PC-3 (cell line): ENCODE measurements at regions not wholly inside any gene's neighbourhood (a gene's known extent, or its start where the extent isn't known, plus 50 kb on each side); places are given as distances from the start of the nearest gene placed in this dataset.
A peak's percentile ranks its signal among the peaks of the same experiment; 100 is the strongest.

Source experiments
- ATAC-seq: fragments of 200-7000 bp; cut with Tn5 transposase; 2 replicates; pipeline ENCODE4 v1.9.1; 2020; ENCODE audit warnings: mild to moderate bottlenecking, moderate library complexity
- BruUV-seq: library from RNA; stranded (reverse); fragments of 400-500 nt; replicated peaks from 2 replicates; lab custom pipeline; 2021; lab: Mats Ljungman, UMichigan
- CTCF ChIA-PET: fragments of 300-600 bp; sonication (Branson Sonifier 250); formaldehyde crosslinking; loops from one replicate; lab custom pipeline; 2022; ENCODE audit warnings: antibody characterized with exemption; lab: Charles Lee
- POLR2A ChIA-PET: fragments of 300-600 bp; sonication (Branson Sonifier 250); formaldehyde crosslinking; loops from one replicate; lab custom pipeline; 2022; ENCODE audit warnings: antibody characterized with exemption; ENCODE audit not compliant: unreplicated experiment; lab: Charles Lee
- DNase-seq: peaks from one replicate; pipeline ENCODE4 v3.0.0-alpha.2; 2015
- H2AFZ ChIP-seq: fragments of 300-600 bp; sonication (generic); 2 replicates; pipeline ENCODE4 v1.6.0; 2016; ENCODE audit warnings: antibody characterized with exemption, low read length
- H3F3A ChIP-seq: fragments of 300-600 bp; sonication (generic); one replicate; pipeline ENCODE4 v1.6.0; 2017; ENCODE audit warnings: antibody characterized with exemption, low read length, control low read depth, mild to moderate bottlenecking; ENCODE audit not compliant: unreplicated experiment
- H3K27ac ChIP-seq: fragments of 300-600 bp; sonication (generic); 2 replicates; pipeline ENCODE4 v1.5.1; 2016; ENCODE audit warnings: mild to moderate bottlenecking, low read length
- H3K27me3 ChIP-seq: fragments of 300-600 bp; sonication (generic); 2 replicates; pipeline ENCODE4 v1.6.1; 2016; ENCODE audit warnings: low read length, mixed read lengths
- H3K36me3 ChIP-seq: fragments of 300-600 bp; sonication (generic); 2 replicates; pipeline ENCODE4 v1.6.1; 2016; ENCODE audit warnings: low read depth, mixed run types, low read length, mixed read lengths
- H3K4me1 ChIP-seq: fragments of 300-600 bp; sonication (generic); 2 replicates; pipeline ENCODE4 v1.5.1; 2016; ENCODE audit warnings: low read length; ENCODE audit not compliant: insufficient read depth
- H3K4me2 ChIP-seq: fragments of 300-600 bp; sonication (generic); 2 replicates; pipeline ENCODE4 v1.6.0; 2016; ENCODE audit warnings: low read length
- H3K4me3 ChIP-seq: fragments of 300-600 bp; sonication (generic); 2 replicates; pipeline ENCODE4 v1.5.1; 2016; ENCODE audit warnings: mild to moderate bottlenecking, low read length, mixed read lengths
- H3K79me2 ChIP-seq: fragments of 300-600 bp; sonication (generic); 2 replicates; pipeline ENCODE4 v1.6.1; 2017; ENCODE audit warnings: low read length, mixed read lengths
- H3K9ac ChIP-seq: fragments of 300-600 bp; sonication (generic); 2 replicates; pipeline ENCODE4 v1.6.0; 2016; ENCODE audit warnings: mild to moderate bottlenecking, low read length
- H3K9me2 ChIP-seq: fragments of 300-600 bp; sonication (generic); replicated peaks from 2 replicates; pipeline ENCODE4 v1.6.1; 2016; ENCODE audit warnings: mixed run types, low read length, mixed read lengths
- H3K9me3 ChIP-seq: fragments of 300-600 bp; sonication (generic); 2 replicates; pipeline ENCODE4 v1.6.1; 2016; ENCODE audit warnings: low read length, mixed read lengths
- H4K20me1 ChIP-seq: fragments of 300-600 bp; sonication (generic); 2 replicates; pipeline ENCODE4 v1.6.1; 2016; ENCODE audit warnings: low read length, mixed read lengths
- CTCF ChIP-seq: fragments of 300-600 bp; sonication (generic); conservative IDR thresholded peaks from 2 replicates; pipeline ENCODE4 v1.5.1; 2017; ENCODE audit warnings: antibody characterized with exemption, low read depth, mild to moderate bottlenecking, low read length
- EZH2 ChIP-seq: fragments of 300-600 bp; sonication (generic); IDR thresholded peaks from one replicate; pipeline ENCODE4 v1.6.1; 2017; ENCODE audit warnings: antibody characterized with exemption, mild to moderate bottlenecking, low read length; ENCODE audit not compliant: unreplicated experiment
- EZH2phosphoT487 ChIP-seq: fragments of 300-600 bp; sonication (generic); IDR thresholded peaks from 2 replicates; pipeline ENCODE4 v1.6.1; 2018; ENCODE audit warnings: mild to moderate bottlenecking, antibody characterized with exemption, low read length, borderline replicate concordance
- intact Hi-C: fragments of 100-400 bp; cut with micrococcal nuclease; formaldehyde crosslinking; loops from 2 replicates; pipeline ENCODE4 v1.9.0; 2023

DNA sequence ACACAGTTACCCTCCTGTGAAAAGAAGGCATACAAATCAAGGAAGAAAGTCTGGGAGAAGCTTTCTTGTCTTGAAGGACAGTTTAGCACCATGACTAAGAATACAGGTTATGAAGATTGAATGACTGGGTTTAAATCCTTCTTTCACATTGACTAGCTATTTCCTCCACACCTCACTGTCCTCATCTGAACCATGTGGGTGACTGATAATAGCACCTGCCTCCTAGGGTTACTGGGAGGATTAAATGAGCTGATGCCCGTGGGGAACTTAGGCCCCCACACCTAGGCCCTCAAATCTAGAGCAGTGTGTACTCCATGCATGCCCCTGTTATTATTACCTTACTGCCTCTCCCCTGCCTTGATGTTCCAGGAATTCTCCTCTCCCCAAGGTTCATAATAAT is 202.9 kb downstream of the FBXO15 start:
- H3K27me3 ChIP-seq: no peaks in the 10 kb centered on the region
- peak overlapping the region; percentile 36; the same call in 1 of the 2 replicates for H2AFZ ChIP-seq
- no peaks in the 10 kb centered on the region for H3K36me3 ChIP-seq
- no peak overlapping the region for H3K9ac ChIP-seq
- H3K4me2 ChIP-seq: no peak overlapping the region; the same call in 1 of the 2 replicates
- BruUV-seq: no TSS peak
- DNase-seq (no peak), ATAC-seq (no peak)
- H3K27ac ChIP-seq: peak overlapping the region; percentile 47
- no peaks in the 10 kb centered on the region for H3K79me2 ChIP-seq
- TF ChIP-seq EZH2: no peak
- TF ChIP-seq CTCF: no peak
- TF ChIP-seq EZH2phosphoT487: no peak
- no peaks in the 10 kb centered on the region for H4K20me1 ChIP-seq
- H3K4me3 ChIP-seq: no peak overlapping the region
- no peaks in the 10 kb centered on the region for H3K9me2 ChIP-seq
- ChIA-PET POLR2A (no interaction called here), CTCF (no interaction called here)
- intact Hi-C loops: no loop called here
- H3F3A ChIP-seq: no peaks in the 10 kb centered on the region
- H3K4me1 ChIP-seq: peaks cover 10% of the 10 kb centered on the region
- H3K9me3 ChIP-seq: no peaks in the 10 kb centered on the region

GRCh38 chr18:73943763-73944162 is 203.9 kb downstream of the FBXO15 start:
- H4K20me1 ChIP-seq: no peaks in the 10 kb centered on the region
- intact Hi-C loops: no loop called here
- no TSS peak for BruUV-seq
- H3K27ac ChIP-seq: no peak overlapping the region
- H3K4me2 ChIP-seq: no peak overlapping the region
- H3K36me3 ChIP-seq: no peaks in the 10 kb centered on the region
- no peak overlapping the region for H3K9ac ChIP-seq
- no peak overlapping the region for H3K4me3 ChIP-seq
- H3K9me3 ChIP-seq: no peaks in the 10 kb centered on the region
- H3K9me2 ChIP-seq: no peaks in the 10 kb centered on the region
- TF ChIP-seq CTCF (no peak), EZH2 (no peak), EZH2phosphoT487 (no peak)
- H3K4me1 ChIP-seq: peaks cover 10% of the 10 kb centered on the region
- H3K79me2 ChIP-seq: no peaks in the 10 kb centered on the region
- DNase-seq (no peak), ATAC-seq (no peak)
- ChIA-PET CTCF (no interaction called here), POLR2A (no interaction called here)
- H3F3A ChIP-seq: no peaks in the 10 kb centered on the region
- no peak overlapping the region for H2AFZ ChIP-seq
- no peaks in the 10 kb centered on the region for H3K27me3 ChIP-seq

GRCh38 chr18:73942956-73943355 is 204.7 kb downstream of the FBXO15 start:
- ChIA-PET POLR2A (no interaction called here), CTCF (no interaction called here)
- H3F3A ChIP-seq: no peaks in the 10 kb centered on the region
- H3K27me3 ChIP-seq: no peaks in the 10 kb centered on the region
- DNase-seq: peak; percentile 3
- TF ChIP-seq EZH2 (no peak), EZH2phosphoT487 (no peak), CTCF (no peak)
- H3K27ac ChIP-seq: no peak overlapping the region
- H3K4me2 ChIP-seq: no peak overlapping the region
- no peak overlapping the region for H3K9ac ChIP-seq
- H3K4me1 ChIP-seq: peaks cover 10% of the 10 kb centered on the region
- H3K4me3 ChIP-seq: no peak overlapping the region
- ATAC-seq: no peak
- H3K9me3 ChIP-seq: no peaks in the 10 kb centered on the region
- intact Hi-C loops: no loop called here
- no peaks in the 10 kb centered on the region for H3K9me2 ChIP-seq
- H4K20me1 ChIP-seq: no peaks in the 10 kb centered on the region
- no peak overlapping the region for H2AFZ ChIP-seq
- H3K36me3 ChIP-seq: no peaks in the 10 kb centered on the region
- H3K79me2 ChIP-seq: no peaks in the 10 kb centered on the region
- no TSS peak for BruUV-seq
